Breast epithelium (tissue), 3 donors: ENCODE measurements at regions not wholly inside any gene's neighbourhood (a gene's known extent, or its start where the extent isn't known, plus 50 kb on each side); places are given as distances from the start of the nearest gene placed in this dataset.

Experiments used
- POLR2A ChIP-seq: fragments of 450-650 bp; IDR thresholded peaks from one replicate; pipeline ENCODE4 v1.6.1; 2016; ENCODE audit warnings: antibody characterized with exemption, mild to moderate bottlenecking, moderate library complexity
- POLR2AphosphoS5 ChIP-seq, 3 donors: sonication (generic); formaldehyde crosslinking; IDR thresholded peaks; one replicate each; pipeline ENCODE4 v1.6.1; 2017; ENCODE audit warnings: antibody characterized with exemption in 3 of 3
- TF ChIP-seq, protein P1 (sequence below), 3 donors: fragments of 450-650 bp; IDR thresholded peaks; one replicate each; pipeline ENCODE4 v1.5.1; 2016 to 2017; ENCODE audit warnings: antibody characterized with exemption in 3 of 3, mild to moderate bottlenecking in 3 of 3, moderate library complexity in 3 of 3

DNA sequence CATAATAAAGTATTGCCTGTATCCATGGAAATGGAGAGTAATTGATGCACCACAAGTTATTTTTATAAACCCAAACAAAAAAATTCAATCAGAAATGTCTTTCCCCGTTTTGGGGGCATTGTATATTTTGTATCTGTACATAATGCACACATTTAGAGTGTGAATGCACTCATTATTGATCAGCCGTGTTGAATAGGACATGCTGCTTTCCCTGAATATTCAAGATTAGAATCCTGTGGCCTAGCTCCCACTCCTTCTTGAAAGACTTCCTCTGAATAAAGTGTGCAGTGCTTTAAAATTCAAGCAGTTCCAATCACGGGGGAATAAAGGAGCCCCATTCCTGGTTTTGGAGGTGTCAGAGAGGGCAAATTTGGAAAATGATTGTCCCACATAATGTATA lies 103.8 kb upstream of the TOX3 start:
- TF ChIP-seq, protein P1, sequence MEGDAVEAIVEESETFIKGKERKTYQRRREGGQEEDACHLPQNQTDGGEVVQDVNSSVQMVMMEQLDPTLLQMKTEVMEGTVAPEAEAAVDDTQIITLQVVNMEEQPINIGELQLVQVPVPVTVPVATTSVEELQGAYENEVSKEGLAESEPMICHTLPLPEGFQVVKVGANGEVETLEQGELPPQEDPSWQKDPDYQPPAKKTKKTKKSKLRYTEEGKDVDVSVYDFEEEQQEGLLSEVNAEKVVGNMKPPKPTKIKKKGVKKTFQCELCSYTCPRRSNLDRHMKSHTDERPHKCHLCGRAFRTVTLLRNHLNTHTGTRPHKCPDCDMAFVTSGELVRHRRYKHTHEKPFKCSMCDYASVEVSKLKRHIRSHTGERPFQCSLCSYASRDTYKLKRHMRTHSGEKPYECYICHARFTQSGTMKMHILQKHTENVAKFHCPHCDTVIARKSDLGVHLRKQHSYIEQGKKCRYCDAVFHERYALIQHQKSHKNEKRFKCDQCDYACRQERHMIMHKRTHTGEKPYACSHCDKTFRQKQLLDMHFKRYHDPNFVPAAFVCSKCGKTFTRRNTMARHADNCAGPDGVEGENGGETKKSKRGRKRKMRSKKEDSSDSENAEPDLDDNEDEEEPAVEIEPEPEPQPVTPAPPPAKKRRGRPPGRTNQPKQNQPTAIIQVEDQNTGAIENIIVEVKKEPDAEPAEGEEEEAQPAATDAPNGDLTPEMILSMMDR (IDR thresholded peaks at IDR 0.05): no peak
- TF ChIP-seq POLR2AphosphoS5 (IDR thresholded peaks at IDR 0.05) (no peak), POLR2A (no peak)
